Thymus (tissue), 11 donors: ENCODE measurements at regions not wholly inside any gene's neighbourhood (a gene's known extent, or its start where the extent isn't known, plus 50 kb on each side); places are given as distances from the start of the nearest gene placed in this dataset.
"Not testable (repeated sequence)": the region's sequence is repeated elsewhere in the genome, so short reads cannot be mapped to it uniquely, and the experiment has no call there.

Source experiments
- DNase-seq, 9 donors: peaks; one replicate each; pipeline ENCODE4 v3.0.0-alpha.2; 2013; ENCODE audit warnings: low spot score in 9 of 9, low read depth in 6 of 9, missing footprints in 1 of 9
- H3K27ac ChIP-seq, 2 donors: one replicate each; pipeline ENCODE4 v1.5.1; 2013; ENCODE audit warnings: control low read depth in 1 of 2, low read depth in 1 of 2, low read length in 1 of 2, mild to moderate bottlenecking in 1 of 2, moderate library complexity in 1 of 2
- H3K27me3 ChIP-seq, 2 donors: one replicate each; pipeline ENCODE4 v1.5.1; 2013; ENCODE audit warnings: low read length in 1 of 2; ENCODE audit not compliant: control insufficient read depth in 2 of 2, insufficient read depth in 1 of 2
- H3K36me3 ChIP-seq, 2 donors: one replicate each; pipeline ENCODE4 v1.5.1; 2013; ENCODE audit warnings: low read length in 1 of 2, mild to moderate bottlenecking in 1 of 2, moderate library complexity in 1 of 2; ENCODE audit not compliant: control insufficient read depth in 2 of 2, insufficient read depth in 2 of 2
- H3K4me1 ChIP-seq, 2 donors: one replicate each; pipeline ENCODE4 v1.5.1; 2013; ENCODE audit warnings: low read length in 2 of 2; ENCODE audit not compliant: control insufficient read depth in 2 of 2, insufficient read depth in 2 of 2
- H3K4me3 ChIP-seq, 2 donors: one replicate each; pipeline ENCODE4 v1.5.1; 2013; ENCODE audit warnings: low read length in 2 of 2, control low read depth in 1 of 2, mild to moderate bottlenecking in 1 of 2
- H3K9me3 ChIP-seq, 2 donors: one replicate each; pipeline ENCODE4 v1.5.1; 2013; ENCODE audit warnings: low read length in 1 of 2, mild to moderate bottlenecking in 1 of 2; ENCODE audit not compliant: control insufficient read depth in 2 of 2, insufficient read depth in 1 of 2
- WGBS: extraction: QIAGEN DNeasy Blood & Tissue Kit; methylation state at CpG from one replicate; pipeline ENCODE4 v1.1.7; 2013; 5-methylcytosine and 5-hydroxymethylcytosine counted together
- donor health status: healthy.

- Histone ChIP-seq H3K27ac (no peak overlapping the region), H3K9me3 (peaks cover 0 to 4% of the 10 kb centered on the region in 2 donors), H3K4me1 (no peaks in the 10 kb centered on the region), H3K4me3 (no peak overlapping the region), H3K27me3 (peaks cover 16 to 55% of the 10 kb centered on the region in 2 donors), H3K36me3 (no peaks in the 10 kb centered on the region)
- 96% methylated on average over 4 of the region's 4 CpGs for WGBS
- no peak for DNase-seq
These were observed 62.1 kb upstream of the HSPA9 start for GRCh38 chr5:138637256-138637655.

- Histone ChIP-seq H3K27me3 (peaks cover 16 to 52% of the 10 kb centered on the region in 2 donors), H3K27ac (no peak overlapping the region), H3K36me3 (no peaks in the 10 kb centered on the region), H3K4me3 (no peak overlapping the region), H3K4me1 (no peaks in the 10 kb centered on the region), H3K9me3 (peaks cover 0 to 4% of the 10 kb centered on the region in 2 donors)
- DNase-seq: no peak
- 90% methylated on average over 5 of the region's 5 CpGs for WGBS
These were observed 61.3 kb upstream of the HSPA9 start for GRCh38 chr5:138636398-138636944.

GRCh38 chr5:138635708-138636107, 60.5 kb upstream of the HSPA9 start:
- peaks cover 16 to 53% of the 10 kb centered on the region in 2 donors for H3K27me3 ChIP-seq
- H3K9me3 ChIP-seq: peaks cover 0 to 2% of the 10 kb centered on the region in 2 donors
- no peak overlapping the region for H3K4me3 ChIP-seq
- no peak overlapping the region for H3K27ac ChIP-seq
- no peak for DNase-seq
- 92% methylated on average over 5 of the region's 5 CpGs for WGBS
- H3K36me3 ChIP-seq: no peaks in the 10 kb centered on the region
- no peaks in the 10 kb centered on the region for H3K4me1 ChIP-seq

- DNase-seq: no peak
- H3K36me3 ChIP-seq: no peaks in the 10 kb centered on the region
- peaks cover 12 to 51% of the 10 kb centered on the region in 2 donors for H3K27me3 ChIP-seq
- no peaks in the 10 kb centered on the region for H3K9me3 ChIP-seq
- H3K4me1 ChIP-seq: no peaks in the 10 kb centered on the region
- WGBS: 91% methylated on average over 3 of the region's 3 CpGs
- H3K4me3 ChIP-seq: no peak overlapping the region
- H3K27ac ChIP-seq: no peak overlapping the region
These were observed 60.1 kb upstream of the HSPA9 start for GRCh38 chr5:138635265-138635664.

GRCh38 chr5:138634804-138635203, 59.6 kb upstream of the HSPA9 start:
- H3K36me3 ChIP-seq, H3K9me3 ChIP-seq, H3K4me1 ChIP-seq, H3K27ac ChIP-seq, DNase-seq, H3K4me3 ChIP-seq: not testable (repeated sequence)
- WGBS: 93% methylated on average over 4 of the region's 4 CpGs
- H3K27me3 ChIP-seq: peaks cover 8 to 46% of the 10 kb centered on the region in 2 donors

GRCh38 chr5:138632900-138633489, 57.8 kb upstream of the HSPA9 start:
- Histone ChIP-seq H3K4me3 (no peak overlapping the region), H3K27me3 (peaks cover 5 to 37% of the 10 kb centered on the region in 2 donors), H3K9me3 (no peaks in the 10 kb centered on the region), H3K4me1 (no peaks in the 10 kb centered on the region), H3K27ac (no peak overlapping the region), H3K36me3 (no peaks in the 10 kb centered on the region)
- peak in 1 of 9 donors; percentile 39 for DNase-seq
- 56% methylated on average over 17 of the region's 17 CpGs for WGBS

- Histone ChIP-seq H3K9me3 (no peaks in the 10 kb centered on the region), H3K4me1 (no peaks in the 10 kb centered on the region), H3K4me3 (no peak overlapping the region), H3K27ac (no peak overlapping the region), H3K36me3 (no peaks in the 10 kb centered on the region), H3K27me3 (peaks cover 2 to 34% of the 10 kb centered on the region in 2 donors)
- no peak for DNase-seq
- 96% methylated on average over 5 of the region's 5 CpGs for WGBS
These were observed 56.1 kb upstream of the HSPA9 start for GRCh38 chr5:138631096-138631928.

- 93% methylated on average over 3 of the region's 3 CpGs for WGBS
- DNase-seq: no peak
- Histone ChIP-seq H3K27me3 (peaks cover 2 to 26% of the 10 kb centered on the region in 2 donors), H3K4me1 (no peaks in the 10 kb centered on the region), H3K36me3 (no peaks in the 10 kb centered on the region), H3K4me3 (no peak overlapping the region), H3K27ac (no peak overlapping the region), H3K9me3 (no peaks in the 10 kb centered on the region)
These were observed 54.2 kb upstream of the HSPA9 start for GRCh38 chr5:138629392-138629791.

- Histone ChIP-seq H3K27me3 (peaks cover 0 to 16% of the 10 kb centered on the region in 2 donors), H3K36me3 (no peaks in the 10 kb centered on the region), H3K27ac (no peak overlapping the region), H3K4me3 (no peak overlapping the region), H3K9me3 (no peaks in the 10 kb centered on the region), H3K4me1 (no peaks in the 10 kb centered on the region)
- WGBS: 95% methylated on average over 5 of the region's 5 CpGs
- DNase-seq: no peak
These were observed 51.2 kb upstream of the HSPA9 start for GRCh38 chr5:138626333-138626944.
